PFSK-1 (cell line): ENCODE measurements at regions not wholly inside any gene's neighbourhood (a gene's known extent, or its start where the extent isn't known, plus 50 kb on each side); places are given as distances from the start of the nearest gene placed in this dataset.

Experiments used
- FOXP2 ChIP-seq: optimal IDR thresholded peaks from 2 replicates; pipeline ENCODE3; 2011; ENCODE audit warnings: borderline replicate concordance, control low read depth, inconsistent platforms; ENCODE audit not compliant: insufficient read depth; ENCODE audit errors: extremely low read length, extremely low read depth
- POLR2AphosphoS5 ChIP-seq: IDR thresholded peaks from 2 replicates; pipeline ENCODE4 v1.6.1; 2012; ENCODE audit warnings: low read depth, mild to moderate bottlenecking, control low read depth, low read length, moderate library complexity
- REST ChIP-seq, 2 experiments: IDR thresholded peaks; 2 replicates each; pipeline versions ENCODE4 v1.6.1 to v1.8.0; 2011 to 2012; ENCODE audit warnings: low read depth in 2 of 2, low read length in 2 of 2, control low read depth in 1 of 2, inconsistent platforms in 1 of 2, mild to moderate bottlenecking in 1 of 2, moderate library complexity in 1 of 2; ENCODE audit not compliant: insufficient read depth in 1 of 2
- TAF1 ChIP-seq: IDR thresholded peaks from 2 replicates; pipeline ENCODE4 v1.6.1; 2012; ENCODE audit warnings: low read length, control low read depth, borderline replicate concordance; ENCODE audit not compliant: insufficient read depth

GRCh38 chr5:117590944-117591343, 1016.3 kb upstream of the SEMA6A start:
- TF ChIP-seq REST (IDR thresholded peaks at IDR 0.05; ENCODE audit: insufficient read depth in 1 of 2, low read depth in 2 of 2, low read length in 2 of 2) = no peak
- no peak for TF ChIP-seq TAF1
- no peak for TF ChIP-seq POLR2AphosphoS5
- no peak for TF ChIP-seq FOXP2
